ENCODE measurements at regions not wholly inside any gene's neighbourhood (a gene's known extent, or its start where the extent isn't known, plus 50 kb on each side); places are given as distances from the start of the nearest gene placed in this dataset.
"Not testable (repeated sequence)": the region's sequence is repeated elsewhere in the genome, so short reads cannot be mapped to it uniquely, and the experiment has no call there.

- no peak for TF ChIP-seq CTCF (IDR thresholded peaks at IDR 0.05; ENCODE audit: insufficient read depth, low read length, severe bottlenecking)
- no peaks in the 10 kb centered on the region for H3K36me3 ChIP-seq (ENCODE audit: control insufficient read depth, insufficient read depth, low read length)
- no peak overlapping the region for H3K4me3 ChIP-seq (ENCODE audit: low read depth, low read length)
- DNase-seq (ENCODE audit: low read depth) = no peak
- no peaks in the 10 kb centered on the region for H3K27me3 ChIP-seq (ENCODE audit: control insufficient read depth, insufficient read depth, low read length)
- no peak for FAIRE-seq
These were observed 62.9 kb upstream of the SERBP1 start for GRCh38 chr1:67493148-67493547.

- TF ChIP-seq CTCF (IDR thresholded peaks at IDR 0.05; ENCODE audit: insufficient read depth, low read length, severe bottlenecking) = no peak
- FAIRE-seq = no peak
- no peak overlapping the region for H3K4me3 ChIP-seq (ENCODE audit: low read depth, low read length)
- no peaks in the 10 kb centered on the region for H3K27me3 ChIP-seq (ENCODE audit: control insufficient read depth, insufficient read depth, low read length)
- H3K36me3 ChIP-seq (ENCODE audit: control insufficient read depth, insufficient read depth, low read length) = no peaks in the 10 kb centered on the region
- no peak for DNase-seq (ENCODE audit: low read depth)
These were observed 65.1 kb upstream of the SERBP1 start for GRCh38 chr1:67495327-67495726.

- no peaks in the 10 kb centered on the region for H3K36me3 ChIP-seq (ENCODE audit: control insufficient read depth, insufficient read depth, low read length)
- DNase-seq (ENCODE audit: low read depth) = no peak
- no peak overlapping the region for H3K4me3 ChIP-seq (ENCODE audit: low read depth, low read length)
- no peaks in the 10 kb centered on the region for H3K27me3 ChIP-seq (ENCODE audit: control insufficient read depth, insufficient read depth, low read length)
- no peak for TF ChIP-seq CTCF (IDR thresholded peaks at IDR 0.05; ENCODE audit: insufficient read depth, low read length, severe bottlenecking)
- no peak for FAIRE-seq
These were observed 66.1 kb upstream of the SERBP1 start for GRCh38 chr1:67496329-67496728.

- Histone ChIP-seq H3K4me3 (ENCODE audit: low read depth, low read length) (no peak overlapping the region), H3K36me3 (ENCODE audit: control insufficient read depth, insufficient read depth, low read length) (no peaks in the 10 kb centered on the region), H3K27me3 (ENCODE audit: control insufficient read depth, insufficient read depth, low read length) (no peaks in the 10 kb centered on the region)
- FAIRE-seq = peak; percentile 66
- peak; percentile 72 for DNase-seq (ENCODE audit: low read depth)
- TF ChIP-seq CTCF (IDR thresholded peaks at IDR 0.05; ENCODE audit: insufficient read depth, low read length, severe bottlenecking) = peak; percentile 99
These were observed 70.3 kb upstream of the SERBP1 start for GRCh38 chr1:67500413-67500959.

- no peak for DNase-seq (ENCODE audit: low read depth)
- no peaks in the 10 kb centered on the region for H3K36me3 ChIP-seq (ENCODE audit: control insufficient read depth, insufficient read depth, low read length)
- FAIRE-seq = no peak
- no peak overlapping the region for H3K4me3 ChIP-seq (ENCODE audit: low read depth, low read length)
- no peaks in the 10 kb centered on the region for H3K27me3 ChIP-seq (ENCODE audit: control insufficient read depth, insufficient read depth, low read length)
- no peak for TF ChIP-seq CTCF (IDR thresholded peaks at IDR 0.05; ENCODE audit: insufficient read depth, low read length, severe bottlenecking)
These were observed 73.8 kb upstream of the SERBP1 start for GRCh38 chr1:67503974-67504373.

GRCh38 chr1:67513392-67514294, 83.4 kb upstream of the SERBP1 start:
- DNase-seq (ENCODE audit: low read depth); FAIRE-seq; H3K27me3 ChIP-seq (ENCODE audit: control insufficient read depth, insufficient read depth, low read length); H3K36me3 ChIP-seq (ENCODE audit: control insufficient read depth, insufficient read depth, low read length); H3K4me3 ChIP-seq (ENCODE audit: low read depth, low read length): not testable (repeated sequence)
